SU-DHL-6 (cell line): ENCODE measurements at regions not wholly inside any gene's neighbourhood (a gene's known extent, or its start where the extent isn't known, plus 50 kb on each side); places are given as distances from the start of the nearest gene placed in this dataset.

ENCODE experiments used
- H2AFZ ChIP-seq: fragments of 200-600 bp; sonication (generic); 2 replicates; pipeline ENCODE4 v1.6.1; 2014; ENCODE audit warnings: low read depth, mild to moderate bottlenecking, moderate library complexity, mixed read lengths, antibody characterized with exemption, low read length; ENCODE audit not compliant: severe bottlenecking
- H3F3A ChIP-seq: fragments of 200-600 bp; shearing (Covaris generic); 2 replicates; pipeline ENCODE4 v1.6.0; 2016; ENCODE audit warnings: antibody characterized with exemption, mild to moderate bottlenecking; ENCODE audit not compliant: insufficient read depth
- H3K27ac ChIP-seq: fragments of 200-600 bp; sonication (generic); 2 replicates; pipeline ENCODE4 v1.5.1; 2016; ENCODE audit warnings: low read depth, mild to moderate bottlenecking, low read length, moderate library complexity, mixed read lengths
- H3K27me3 ChIP-seq: fragments of 200-600 bp; sonication (generic), shearing (Covaris generic); 2 replicates; pipeline ENCODE4 v1.6.0; 2014; ENCODE audit warnings: mild to moderate bottlenecking, low read length
- H3K36me3 ChIP-seq: fragments of 200-600 bp; sonication (generic); 2 replicates; pipeline ENCODE4 v1.6.1; 2014; ENCODE audit warnings: mild to moderate bottlenecking, low read length, mixed read lengths
- H3K4me2 ChIP-seq: fragments of 300-600, 200-600 bp; shearing (Covaris generic), sonication (generic); 2 replicates; pipeline ENCODE4 v1.6.0; 2014; ENCODE audit warnings: low read length, low read depth, mild to moderate bottlenecking; ENCODE audit not compliant: poor library complexity, severe bottlenecking
- H3K4me3 ChIP-seq: fragments of 200-600 bp; sonication (generic); 2 replicates; pipeline ENCODE4 v1.5.1; 2014; ENCODE audit warnings: antibody characterized with exemption, low read length, mild to moderate bottlenecking, mixed read lengths; ENCODE audit not compliant: insufficient read depth, poor library complexity, severe bottlenecking
- H3K79me2 ChIP-seq: fragments of 200-600 bp; sonication (generic); 2 replicates; pipeline ENCODE4 v1.6.1; 2014; ENCODE audit warnings: mild to moderate bottlenecking, low read length, moderate library complexity; ENCODE audit not compliant: insufficient read depth
- H3K9ac ChIP-seq: fragments of 200-600 bp; sonication (generic); 2 replicates; pipeline ENCODE4 v1.7.0; 2014; ENCODE audit warnings: mild to moderate bottlenecking, low read length
- H3K9me2 ChIP-seq: fragments of 200-600 bp; sonication (generic); replicated peaks from 2 replicates; pipeline ENCODE4 v1.6.1; 2014; ENCODE audit warnings: low read length; ENCODE audit not compliant: insufficient read depth
- H3K9me3 ChIP-seq: fragments of 200-600 bp; sonication (generic); 2 replicates; pipeline ENCODE4 v1.6.1; 2014; ENCODE audit warnings: low read length, mixed read lengths; ENCODE audit not compliant: insufficient read depth
- H4K20me1 ChIP-seq: fragments of 200-600 bp; sonication (generic); 2 replicates; pipeline ENCODE4 v1.6.1; 2014; ENCODE audit warnings: low read depth, mild to moderate bottlenecking, antibody characterized with exemption, low read length, moderate library complexity, mixed read lengths
- EZH2phosphoT487 ChIP-seq: fragments of 200-600 bp; sonication (generic), shearing (Covaris generic); conservative IDR thresholded peaks from 2 replicates; pipeline ENCODE4 v1.6.1; 2018; ENCODE audit warnings: mild to moderate bottlenecking, antibody characterized with exemption, low read length, moderate library complexity, mixed read lengths
- TF ChIP-seq, protein P1 (sequence below): fragments of 200-600 bp; sonication (generic); IDR thresholded peaks from one replicate; pipeline ENCODE4 v1.5.1; 2017; ENCODE audit warnings: antibody characterized with exemption, mild to moderate bottlenecking, low read length, moderate library complexity; ENCODE audit not compliant: insufficient read depth, poor library complexity, severe bottlenecking

DNA sequence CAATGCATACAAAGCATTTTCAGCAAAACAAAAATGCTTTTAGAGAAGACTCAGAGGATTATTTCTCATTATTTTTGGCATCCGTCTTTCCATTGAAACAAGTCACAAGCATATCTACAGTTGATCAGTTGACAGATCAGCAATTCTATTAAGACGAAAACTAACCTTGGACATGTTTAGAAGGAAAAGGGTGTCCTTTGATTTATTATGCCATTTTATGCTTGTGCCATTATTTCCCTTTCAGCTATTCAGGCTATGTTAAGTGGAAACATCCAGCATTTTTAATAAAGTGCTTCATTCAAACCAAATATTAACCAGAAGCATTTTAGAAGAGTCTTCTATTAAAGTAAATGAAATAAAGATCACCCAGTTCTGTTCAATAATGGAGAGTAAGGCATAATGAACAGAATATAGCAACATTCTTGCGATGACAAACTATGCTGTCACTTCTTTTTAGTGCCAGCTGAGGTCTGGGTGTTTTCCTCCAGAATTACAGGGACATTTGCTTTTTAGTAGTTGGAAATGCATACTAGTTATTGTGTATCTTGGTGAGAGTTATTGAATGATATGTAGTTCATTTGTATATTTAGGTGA, 481.4 kb downstream of the PLA2G4A start:
- no peak overlapping the region for H3K9ac ChIP-seq
- no peaks in the 10 kb centered on the region for H3K79me2 ChIP-seq
- no peaks in the 10 kb centered on the region for H3K36me3 ChIP-seq
- no peaks in the 10 kb centered on the region for H3F3A ChIP-seq
- no peak for TF ChIP-seq EZH2phosphoT487
- TF ChIP-seq, protein P1, sequence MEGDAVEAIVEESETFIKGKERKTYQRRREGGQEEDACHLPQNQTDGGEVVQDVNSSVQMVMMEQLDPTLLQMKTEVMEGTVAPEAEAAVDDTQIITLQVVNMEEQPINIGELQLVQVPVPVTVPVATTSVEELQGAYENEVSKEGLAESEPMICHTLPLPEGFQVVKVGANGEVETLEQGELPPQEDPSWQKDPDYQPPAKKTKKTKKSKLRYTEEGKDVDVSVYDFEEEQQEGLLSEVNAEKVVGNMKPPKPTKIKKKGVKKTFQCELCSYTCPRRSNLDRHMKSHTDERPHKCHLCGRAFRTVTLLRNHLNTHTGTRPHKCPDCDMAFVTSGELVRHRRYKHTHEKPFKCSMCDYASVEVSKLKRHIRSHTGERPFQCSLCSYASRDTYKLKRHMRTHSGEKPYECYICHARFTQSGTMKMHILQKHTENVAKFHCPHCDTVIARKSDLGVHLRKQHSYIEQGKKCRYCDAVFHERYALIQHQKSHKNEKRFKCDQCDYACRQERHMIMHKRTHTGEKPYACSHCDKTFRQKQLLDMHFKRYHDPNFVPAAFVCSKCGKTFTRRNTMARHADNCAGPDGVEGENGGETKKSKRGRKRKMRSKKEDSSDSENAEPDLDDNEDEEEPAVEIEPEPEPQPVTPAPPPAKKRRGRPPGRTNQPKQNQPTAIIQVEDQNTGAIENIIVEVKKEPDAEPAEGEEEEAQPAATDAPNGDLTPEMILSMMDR, result no peak
- H2AFZ ChIP-seq, result no peak overlapping the region
- no peak overlapping the region for H3K27ac ChIP-seq
- no peak overlapping the region for H3K4me3 ChIP-seq
- no peaks in the 10 kb centered on the region for H3K27me3 ChIP-seq
- H3K4me2 ChIP-seq, result no peak overlapping the region
- no peaks in the 10 kb centered on the region for H3K9me3 ChIP-seq
- no peaks in the 10 kb centered on the region for H4K20me1 ChIP-seq
- H3K9me2 ChIP-seq, result no peaks in the 10 kb centered on the region

DNA sequence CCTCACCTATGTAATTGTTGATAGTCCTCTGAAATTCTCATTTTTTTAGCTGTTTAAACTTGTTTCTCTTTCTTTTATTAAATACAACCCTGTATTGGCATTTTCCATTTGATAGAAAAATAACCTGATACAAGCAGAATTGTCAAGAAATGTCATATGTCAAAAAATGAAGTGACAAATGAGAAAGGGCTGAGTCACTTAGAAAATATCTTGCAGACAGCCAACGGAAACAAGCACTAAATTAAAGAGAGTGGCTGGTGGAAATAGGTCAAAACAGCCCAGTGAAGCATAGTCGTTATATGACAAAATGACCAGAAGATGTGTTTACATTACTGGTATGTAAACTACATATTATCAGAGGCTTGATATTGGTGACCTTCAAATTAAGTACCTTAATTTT, 484.4 kb downstream of the PLA2G4A start:
- no peaks in the 10 kb centered on the region for H4K20me1 ChIP-seq
- H3K36me3 ChIP-seq, result no peaks in the 10 kb centered on the region
- H3K27me3 ChIP-seq, result no peaks in the 10 kb centered on the region
- no peak overlapping the region for H3K9ac ChIP-seq
- no peak overlapping the region for H3K4me2 ChIP-seq
- H3F3A ChIP-seq, result no peaks in the 10 kb centered on the region
- no peak overlapping the region for H3K4me3 ChIP-seq
- H2AFZ ChIP-seq, result no peak overlapping the region
- TF ChIP-seq, protein P1, result no peak
- TF ChIP-seq EZH2phosphoT487, result no peak
- no peaks in the 10 kb centered on the region for H3K9me3 ChIP-seq
- H3K27ac ChIP-seq, result no peak overlapping the region
- no peaks in the 10 kb centered on the region for H3K79me2 ChIP-seq
- no peaks in the 10 kb centered on the region for H3K9me2 ChIP-seq

DNA sequence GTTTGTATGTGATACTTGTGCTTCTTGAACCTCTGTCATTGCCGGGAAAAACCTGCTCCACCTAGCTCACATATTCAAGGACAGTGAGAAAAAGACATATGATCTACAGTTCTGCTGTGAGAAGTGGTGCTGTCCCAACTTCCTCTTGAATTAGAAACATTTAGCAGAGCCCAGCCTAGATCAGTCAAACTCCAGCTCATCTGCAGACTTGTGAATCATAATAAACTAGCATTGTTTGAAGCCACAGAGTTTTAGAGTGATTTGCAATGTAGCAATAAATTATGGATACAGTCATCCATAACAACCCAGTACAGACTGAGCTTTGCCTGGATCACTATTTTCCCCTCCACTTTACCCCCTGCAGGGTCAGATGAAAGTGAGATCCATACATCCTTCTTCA, 497.8 kb downstream of the PLA2G4A start:
- H3K27ac ChIP-seq, result no peak overlapping the region
- no peaks in the 10 kb centered on the region for H3K9me2 ChIP-seq
- H3K36me3 ChIP-seq, result no peaks in the 10 kb centered on the region
- no peaks in the 10 kb centered on the region for H3K79me2 ChIP-seq
- H3K4me2 ChIP-seq, result no peak overlapping the region
- no peak for TF ChIP-seq EZH2phosphoT487
- H3K9ac ChIP-seq, result no peak overlapping the region
- no peaks in the 10 kb centered on the region for H3F3A ChIP-seq
- no peak overlapping the region for H3K4me3 ChIP-seq
- no peak overlapping the region for H2AFZ ChIP-seq
- H4K20me1 ChIP-seq, result no peaks in the 10 kb centered on the region
- H3K9me3 ChIP-seq, result no peaks in the 10 kb centered on the region
- H3K27me3 ChIP-seq, result no peaks in the 10 kb centered on the region

DNA sequence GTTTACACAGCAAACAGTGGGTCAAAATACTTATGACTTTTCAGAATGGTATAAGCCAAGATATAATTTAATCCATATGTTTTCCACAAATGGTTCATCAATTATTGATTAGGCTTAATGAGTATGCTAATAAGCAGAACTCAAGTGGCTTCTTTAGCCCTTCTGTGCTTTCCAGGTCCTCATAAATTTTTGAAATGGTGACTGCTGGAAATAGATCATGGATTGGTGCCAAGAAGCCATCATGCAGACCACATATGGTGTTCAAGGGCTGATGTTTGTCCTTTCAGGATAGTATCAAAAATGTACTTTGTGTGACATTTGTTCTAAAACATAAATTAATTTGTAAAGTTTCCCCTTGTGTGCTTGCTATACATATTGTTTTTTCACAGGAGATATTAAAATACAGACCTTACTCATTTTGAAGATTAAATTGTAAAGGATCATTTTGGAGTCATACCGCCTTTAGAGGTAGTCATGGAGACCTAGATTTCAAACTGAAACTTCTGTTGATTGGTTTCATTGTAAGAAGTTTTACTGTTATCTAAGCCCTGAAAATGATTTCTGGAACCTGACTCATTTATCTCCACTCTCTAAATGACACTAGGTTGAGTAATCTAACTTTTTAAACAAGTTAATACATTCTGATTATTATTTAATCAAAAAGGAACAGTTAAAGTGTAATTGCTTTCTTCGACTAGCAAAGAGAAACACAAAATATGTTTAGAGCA, 507.9 kb downstream of the PLA2G4A start:
- no peak overlapping the region for H3K27ac ChIP-seq
- no peak overlapping the region for H3K4me2 ChIP-seq
- no peak overlapping the region for H3K4me3 ChIP-seq
- H3K36me3 ChIP-seq, result no peaks in the 10 kb centered on the region
- H3K9ac ChIP-seq, result no peak overlapping the region
- no peaks in the 10 kb centered on the region for H3K9me3 ChIP-seq
- no peaks in the 10 kb centered on the region for H3F3A ChIP-seq
- H2AFZ ChIP-seq, result no peak overlapping the region
- TF ChIP-seq, protein P1, result no peak
- no peak for TF ChIP-seq EZH2phosphoT487
- H3K79me2 ChIP-seq, result no peaks in the 10 kb centered on the region
- no peaks in the 10 kb centered on the region; the same call in 1 of the 2 replicates for H3K9me2 ChIP-seq
- H3K27me3 ChIP-seq, result no peaks in the 10 kb centered on the region
- no peaks in the 10 kb centered on the region for H4K20me1 ChIP-seq
